ENCODE measurements at regions not wholly inside any gene's neighbourhood (a gene's known extent, or its start where the extent isn't known, plus 50 kb on each side); places are given as distances from the start of the nearest gene placed in this dataset.

GRCh38 chr4:43410636-43411035 is 518.1 kb downstream of the GRXCR1 start:
- TF ChIP-seq CTCF (conservative IDR thresholded peaks at IDR 0.05; ENCODE audit: low read length) (no peak), EZH2phosphoT487 (IDR thresholded peaks at IDR 0.05; ENCODE audit: borderline replicate concordance, low read depth, low read length) (no peak)
